B cell (primary cell): ENCODE measurements at regions not wholly inside any gene's neighbourhood (a gene's known extent, or its start where the extent isn't known, plus 50 kb on each side); places are given as distances from the start of the nearest gene placed in this dataset.

Experiments used
- CTCF ChIP-seq: fragments of 200-600 bp; IDR thresholded peaks from one replicate; pipeline ENCODE4 v1.8.0; 2022; ENCODE audit warnings: antibody characterized with exemption, mild to moderate bottlenecking
- EZH2 ChIP-seq: IDR thresholded peaks from 2 replicates; pipeline ENCODE4 v1.6.1; 2012; ENCODE audit warnings: borderline replicate concordance, low read depth, mild to moderate bottlenecking, moderate library complexity, low read length; ENCODE audit not compliant: insufficient read depth, poor library complexity, severe bottlenecking

- no peak for TF ChIP-seq CTCF
- TF ChIP-seq EZH2, result no peak
Measured at GRCh38 chr10:131692686-131693334, 208.0 kb upstream of the PPP2R2D start.
